Suprapubic skin (tissue), 4 donors: ENCODE measurements at regions not wholly inside any gene's neighbourhood (a gene's known extent, or its start where the extent isn't known, plus 50 kb on each side); places are given as distances from the start of the nearest gene placed in this dataset.

Experiments
- DNase-seq, 2 donors: peaks; one replicate each; pipeline ENCODE4 v3.0.0-alpha.2; 2019; ENCODE audit warnings: low spot score in 2 of 2
- H3K27ac ChIP-seq: fragments of 200-600 bp; sonication (generic); one replicate; pipeline ENCODE4 v1.5.1; 2019
- H3K27me3 ChIP-seq: fragments of 200-600 bp; sonication (generic); one replicate; pipeline ENCODE4 v1.5.1; 2019
- H3K36me3 ChIP-seq: fragments of 200-600 bp; sonication (generic); one replicate; pipeline ENCODE4 v1.5.1; 2019
- H3K4me1 ChIP-seq: fragments of 200-600 bp; sonication (generic); one replicate; pipeline ENCODE4 v1.5.1; 2019
- H3K4me3 ChIP-seq: fragments of 200-600 bp; sonication (generic); one replicate; pipeline ENCODE4 v1.5.1; 2019; ENCODE audit warnings: mild to moderate bottlenecking
- H3K9me3 ChIP-seq: fragments of 200-600 bp; sonication (generic); one replicate; pipeline ENCODE4 v1.5.1; 2019
- EP300 ChIP-seq: sonication (generic); formaldehyde crosslinking; IDR thresholded peaks from one replicate; pipeline ENCODE4 v1.6.1; 2017; ENCODE audit warnings: antibody characterized with exemption
- POLR2A ChIP-seq, 2 donors: fragments of 450-650 bp; IDR thresholded peaks; one replicate each; pipeline ENCODE4 v1.6.1; 2017; ENCODE audit warnings: antibody characterized with exemption in 2 of 2, mild to moderate bottlenecking in 2 of 2, moderate library complexity in 2 of 2
- POLR2AphosphoS5 ChIP-seq, 3 donors: sonication (generic); formaldehyde crosslinking; IDR thresholded peaks; one replicate each; pipeline ENCODE4 v1.6.1; 2017; ENCODE audit warnings: antibody characterized with exemption in 3 of 3
- WGBS: methylation state at CpG from one replicate; pipeline ENCODE4 v1.1.5; 2018; 5-methylcytosine and 5-hydroxymethylcytosine counted together
- TF ChIP-seq, protein P1 (sequence below), 2 donors: fragments of 200-600 bp in 1 of 2; fragments of 450-650 bp in 1 of 2; sonication (generic) in 1 of 2; IDR thresholded peaks; one replicate each; pipeline ENCODE4 v1.5.1; 2016 to 2019; ENCODE audit warnings: antibody characterized with exemption in 2 of 2, mild to moderate bottlenecking in 1 of 2, moderate library complexity in 1 of 2

- WGBS: 79% methylated on average over 8 of the region's 8 CpGs
- TF ChIP-seq POLR2AphosphoS5 (IDR thresholded peaks at IDR 0.05) (no peak), POLR2A (IDR thresholded peaks at IDR 0.05) (no peak), EP300 (no peak)
- TF ChIP-seq, protein P1, sequence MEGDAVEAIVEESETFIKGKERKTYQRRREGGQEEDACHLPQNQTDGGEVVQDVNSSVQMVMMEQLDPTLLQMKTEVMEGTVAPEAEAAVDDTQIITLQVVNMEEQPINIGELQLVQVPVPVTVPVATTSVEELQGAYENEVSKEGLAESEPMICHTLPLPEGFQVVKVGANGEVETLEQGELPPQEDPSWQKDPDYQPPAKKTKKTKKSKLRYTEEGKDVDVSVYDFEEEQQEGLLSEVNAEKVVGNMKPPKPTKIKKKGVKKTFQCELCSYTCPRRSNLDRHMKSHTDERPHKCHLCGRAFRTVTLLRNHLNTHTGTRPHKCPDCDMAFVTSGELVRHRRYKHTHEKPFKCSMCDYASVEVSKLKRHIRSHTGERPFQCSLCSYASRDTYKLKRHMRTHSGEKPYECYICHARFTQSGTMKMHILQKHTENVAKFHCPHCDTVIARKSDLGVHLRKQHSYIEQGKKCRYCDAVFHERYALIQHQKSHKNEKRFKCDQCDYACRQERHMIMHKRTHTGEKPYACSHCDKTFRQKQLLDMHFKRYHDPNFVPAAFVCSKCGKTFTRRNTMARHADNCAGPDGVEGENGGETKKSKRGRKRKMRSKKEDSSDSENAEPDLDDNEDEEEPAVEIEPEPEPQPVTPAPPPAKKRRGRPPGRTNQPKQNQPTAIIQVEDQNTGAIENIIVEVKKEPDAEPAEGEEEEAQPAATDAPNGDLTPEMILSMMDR (IDR thresholded peaks at IDR 0.05): no peak
- H3K9me3 ChIP-seq: no peaks in the 10 kb centered on the region
Observed at GRCh38 chr15:46296002-46296401, 661.2 kb downstream of the SQOR start.

DNA sequence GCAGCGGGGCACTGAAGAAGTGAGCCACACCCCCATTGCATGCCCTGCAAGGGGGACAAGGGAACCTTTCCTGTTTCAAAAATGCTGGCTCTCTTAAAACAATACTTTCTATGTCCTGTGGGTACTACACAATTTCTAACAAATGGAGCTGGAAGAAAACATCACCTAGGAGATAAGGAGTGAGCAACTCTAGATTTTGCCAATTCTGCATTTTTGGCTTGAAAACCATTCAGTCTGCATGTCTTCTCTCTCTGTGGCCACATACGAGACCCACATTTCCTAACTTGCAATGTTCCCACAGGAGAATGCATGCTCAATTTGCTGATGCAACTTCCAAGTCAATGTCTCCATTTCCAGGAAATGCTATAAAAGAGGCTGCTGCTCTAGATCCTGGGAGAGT is 662.0 kb downstream of the SQOR start:
- Histone ChIP-seq H3K27ac (no peak overlapping the region), H3K9me3 (no peaks in the 10 kb centered on the region), H3K4me1 (no peaks in the 10 kb centered on the region), H3K27me3 (no peaks in the 10 kb centered on the region), H3K4me3 (no peak overlapping the region), H3K36me3 (no peaks in the 10 kb centered on the region)
- DNase-seq: no peak
- TF ChIP-seq POLR2AphosphoS5 (IDR thresholded peaks at IDR 0.05): no peak
- TF ChIP-seq EP300: no peak
- no peak for TF ChIP-seq POLR2A (IDR thresholded peaks at IDR 0.05)
- TF ChIP-seq, protein P1 (IDR thresholded peaks at IDR 0.05): no peak
- 73% methylated on average over 2 of the region's 2 CpGs for WGBS

More at GRCh38 chr15:46296002-46296401, 661.2 kb downstream of the SQOR start:
- Histone ChIP-seq H3K27ac (no peak overlapping the region), H3K27me3 (no peaks in the 10 kb centered on the region), H3K4me1 (no peaks in the 10 kb centered on the region), H3K36me3 (no peaks in the 10 kb centered on the region), H3K4me3 (no peak overlapping the region)
- no peak for DNase-seq

- DNase-seq: no peak
- Histone ChIP-seq H3K36me3 (no peaks in the 10 kb centered on the region), H3K4me3 (no peak overlapping the region), H3K4me1 (no peaks in the 10 kb centered on the region), H3K27me3 (no peaks in the 10 kb centered on the region), H3K9me3 (no peaks in the 10 kb centered on the region), H3K27ac (no peak overlapping the region)
- TF ChIP-seq, protein P1 (IDR thresholded peaks at IDR 0.05): no peak
- no peak for TF ChIP-seq POLR2AphosphoS5 (IDR thresholded peaks at IDR 0.05)
- TF ChIP-seq POLR2A (IDR thresholded peaks at IDR 0.05): no peak
- no peak for TF ChIP-seq EP300
- WGBS: 59% methylated on average over 3 of the region's 3 CpGs
Observed at GRCh38 chr15:46297766-46298165, 662.9 kb downstream of the SQOR start.

DNA sequence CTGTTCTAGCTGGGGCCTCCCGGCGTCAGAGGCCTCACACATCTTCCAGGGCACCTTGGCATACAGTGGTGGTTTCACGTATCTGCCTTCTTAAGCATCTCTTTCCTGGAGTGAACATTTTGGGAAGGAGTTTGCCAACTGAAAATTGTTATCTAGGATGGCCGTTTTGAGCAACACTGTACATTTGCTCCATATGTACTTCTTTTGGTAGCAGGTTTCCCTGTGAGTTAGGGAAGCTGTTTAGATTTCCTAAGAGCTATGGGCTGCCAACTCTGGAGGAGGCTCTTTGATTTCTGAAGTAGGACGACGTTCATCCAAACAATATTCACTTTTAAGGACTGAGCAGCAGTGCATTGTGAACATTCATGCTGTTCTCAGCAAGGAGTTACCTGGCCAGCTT is 665.9 kb downstream of the SQOR start:
- no peak for DNase-seq
- Histone ChIP-seq H3K4me1 (no peaks in the 10 kb centered on the region), H3K27me3 (no peaks in the 10 kb centered on the region), H3K27ac (no peak overlapping the region), H3K4me3 (no peak overlapping the region), H3K9me3 (no peaks in the 10 kb centered on the region), H3K36me3 (no peaks in the 10 kb centered on the region)
- TF ChIP-seq, protein P1 (IDR thresholded peaks at IDR 0.05): no peak
- TF ChIP-seq POLR2A (IDR thresholded peaks at IDR 0.05) (no peak), POLR2AphosphoS5 (IDR thresholded peaks at IDR 0.05) (no peak), EP300 (no peak)
- WGBS: 81% methylated on average over 6 of the region's 6 CpGs

GRCh38 chr15:46301291-46301690 is 666.5 kb downstream of the SQOR start:
- Histone ChIP-seq H3K4me3 (no peak overlapping the region), H3K27ac (no peak overlapping the region), H3K4me1 (no peaks in the 10 kb centered on the region), H3K9me3 (no peaks in the 10 kb centered on the region), H3K36me3 (no peaks in the 10 kb centered on the region), H3K27me3 (no peaks in the 10 kb centered on the region)
- TF ChIP-seq POLR2AphosphoS5 (IDR thresholded peaks at IDR 0.05) (no peak), POLR2A (IDR thresholded peaks at IDR 0.05) (no peak), EP300 (no peak)
- TF ChIP-seq, protein P1 (IDR thresholded peaks at IDR 0.05): no peak
- DNase-seq: no peak
- WGBS: 70% methylated on average over 5 of the region's 5 CpGs
